T-helper 1 cell treated with Interleukin-12 subunit alpha and Interleukin-12 subunit beta and Interleukin-4 antibody, amounts not matched to agents 30 ng/mL and 1 ng/mL, for 36 hours (primary cell): ENCODE measurements at regions not wholly inside any gene's neighbourhood (a gene's known extent, or its start where the extent isn't known, plus 50 kb on each side); places are given as distances from the start of the nearest gene placed in this dataset.
"Not testable (repeated sequence)": the region's sequence is repeated elsewhere in the genome, so short reads cannot be mapped to it uniquely, and the experiment has no call there.

Experiments
- intact Hi-C: fragments of 100-400 bp; cut with micrococcal nuclease; formaldehyde crosslinking; loops from one replicate; pipeline ENCODE4 v1.15.1; 2024

GRCh38 chr4:33090910-33091309 lies 2370.7 kb downstream of the PCDH7 start:
- intact Hi-C loops, result no loop called here

GRCh38 chr4:33091961-33092360 lies 2371.8 kb downstream of the PCDH7 start:
- intact Hi-C loops, result no loop called here

GRCh38 chr4:33104273-33104672 lies 2384.1 kb downstream of the PCDH7 start:
- intact Hi-C loops, result no loop called here

GRCh38 chr4:33107814-33108213 lies 2387.6 kb downstream of the PCDH7 start:
- intact Hi-C loops, result no loop called here

GRCh38 chr4:33111117-33111516 lies 2390.9 kb downstream of the PCDH7 start:
- intact Hi-C loops, result no loop called here

- intact Hi-C loops, result no loop called here
Measured at GRCh38 chr4:33116871-33117270, 2396.7 kb downstream of the PCDH7 start.

- intact Hi-C loops, result no loop called here
Measured at GRCh38 chr4:33126002-33126401, 2405.8 kb downstream of the PCDH7 start.

- intact Hi-C loops, result not testable (repeated sequence)
Measured at GRCh38 chr4:33130662-33131061, 2410.5 kb downstream of the PCDH7 start.

GRCh38 chr4:33133723-33134122 lies 2413.6 kb downstream of the PCDH7 start:
- intact Hi-C loops, result no loop called here

GRCh38 chr4:33134366-33134765 lies 2414.2 kb downstream of the PCDH7 start:
- intact Hi-C loops, result no loop called here

- intact Hi-C loops, result no loop called here
Measured at GRCh38 chr4:33149658-33150524, 2429.7 kb downstream of the PCDH7 start.

GRCh38 chr4:33150525-33150910 lies 2430.3 kb downstream of the PCDH7 start:
- intact Hi-C loops, result no loop called here

GRCh38 chr4:33160126-33160525 lies 2440.0 kb downstream of the PCDH7 start:
- intact Hi-C loops, result no loop called here

- intact Hi-C loops, result no loop called here
Measured at GRCh38 chr4:33161202-33161601, 2441.0 kb downstream of the PCDH7 start.

GRCh38 chr4:33162122-33162521 lies 2442.0 kb downstream of the PCDH7 start:
- intact Hi-C loops, result no loop called here

- intact Hi-C loops, result no loop called here
Measured at GRCh38 chr4:33171873-33172525, 2451.8 kb downstream of the PCDH7 start.

GRCh38 chr4:33176566-33176965 lies 2456.4 kb downstream of the PCDH7 start:
- intact Hi-C loops, result no loop called here

- intact Hi-C loops, result no loop called here
Measured at GRCh38 chr4:33184657-33185290, 2464.6 kb downstream of the PCDH7 start.

GRCh38 chr4:33187035-33187434 lies 2466.9 kb downstream of the PCDH7 start:
- intact Hi-C loops, result no loop called here

- intact Hi-C loops, result no loop called here
Measured at GRCh38 chr4:33188733-33189132, 2468.6 kb downstream of the PCDH7 start.

- intact Hi-C loops, result no loop called here
Measured at GRCh38 chr4:33189169-33189568, 2469.0 kb downstream of the PCDH7 start.

- intact Hi-C loops, result no loop called here
Measured at GRCh38 chr4:33193109-33193508, 2472.9 kb downstream of the PCDH7 start.
